ENCODE measurements at regions not wholly inside any gene's neighbourhood (a gene's known extent, or its start where the extent isn't known, plus 50 kb on each side); places are given as distances from the start of the nearest gene placed in this dataset.

- TF ChIP-seq TAF1 (conservative IDR thresholded peaks at IDR 0.05) (no peak), ZBTB33 (IDR thresholded peaks at IDR 0.05) (no peak), HNF4G (IDR thresholded peaks at IDR 0.05) (no peak), YY1 (IDR thresholded peaks at IDR 0.05) (no peak), HNF4A (conservative IDR thresholded peaks at IDR 0.05) (no peak), FOXA1 (IDR thresholded peaks at IDR 0.05) (no peak), CTCF (IDR thresholded peaks at IDR 0.05; ENCODE audit: low read depth, low read length, missing input control) (no peak), RAD21 (IDR thresholded peaks at IDR 0.05) (no peak), FOXA2 (IDR thresholded peaks at IDR 0.05) (no peak), EGR1 (IDR thresholded peaks at IDR 0.05; ENCODE audit: low read depth in 2 of 2) (no peak), REST (IDR thresholded peaks at IDR 0.05) (no peak), NR2F2 (IDR thresholded peaks at IDR 0.05) (no peak), SP1 (IDR thresholded peaks at IDR 0.05) (no peak), RXRA (IDR thresholded peaks at IDR 0.05) (no peak), GABPA (IDR thresholded peaks at IDR 0.05 in 1 of 2, conservative IDR thresholded peaks at IDR 0.05 in 1 of 2) (no peak), JUND (IDR thresholded peaks at IDR 0.05) (no peak)
- TF ChIP-seq, protein P1, sequence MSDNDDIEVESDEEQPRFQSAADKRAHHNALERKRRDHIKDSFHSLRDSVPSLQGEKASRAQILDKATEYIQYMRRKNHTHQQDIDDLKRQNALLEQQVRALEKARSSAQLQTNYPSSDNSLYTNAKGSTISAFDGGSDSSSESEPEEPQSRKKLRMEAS (IDR thresholded peaks at IDR 0.05), result no peak
- TF ChIP-seq, protein P2, sequence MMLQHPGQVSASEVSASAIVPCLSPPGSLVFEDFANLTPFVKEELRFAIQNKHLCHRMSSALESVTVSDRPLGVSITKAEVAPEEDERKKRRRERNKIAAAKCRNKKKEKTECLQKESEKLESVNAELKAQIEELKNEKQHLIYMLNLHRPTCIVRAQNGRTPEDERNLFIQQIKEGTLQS (IDR thresholded peaks at IDR 0.05), result no peak
- WGBS, result 51% methylated on average over 4 of the region's 4 CpGs
- Histone ChIP-seq H3K4me3 (ENCODE audit: low read depth in 1 of 3, low read length in 3 of 3) (peak overlapping the region in 2 of 3 donors; percentile 24 to 40), H3K9me3 (ENCODE audit: control insufficient read depth in 4 of 4, low read length in 3 of 4) (no peaks in the 10 kb centered on the region), H3K36me3 (ENCODE audit: control insufficient read depth in 4 of 4, insufficient read depth in 3 of 4, low read depth in 1 of 4, low read length in 3 of 4) (no peaks in the 10 kb centered on the region), H3K9ac (ENCODE audit: low read depth in 1 of 2, low read length in 2 of 2) (peak overlapping the region; percentile 75 to 81), H3K4me1 (ENCODE audit: control insufficient read depth in 4 of 4, insufficient read depth in 4 of 4, low read length in 3 of 4) (peaks cover 0 to 18% (median 6%) of the 10 kb centered on the region in 4 donors), H3K27ac (ENCODE audit: low read depth in 1 of 2, low read length in 2 of 2) (peak overlapping the region; percentile 69 to 87), H3K27me3 (ENCODE audit: control insufficient read depth in 4 of 4, insufficient read depth in 4 of 4, low read length in 3 of 4) (no peaks in the 10 kb centered on the region)
- DNase-seq (ENCODE audit: low spot score), result no peak
These were observed 124.8 kb downstream of the MPP7 start for GRCh38 chr10:28177944-28178637.

All from liver (tissue), 8 donors.